Karpas-422 (cell line): ENCODE measurements at regions not wholly inside any gene's neighbourhood (a gene's known extent, or its start where the extent isn't known, plus 50 kb on each side); places are given as distances from the start of the nearest gene placed in this dataset.

Experiments used
- DNase-seq: peaks from one replicate; pipeline ENCODE4 v3.0.0-alpha.2; 2015
- H2AFZ ChIP-seq: fragments of 200-600 bp; sonication (generic); 2 replicates; pipeline ENCODE4 v1.6.1; 2014; ENCODE audit warnings: antibody characterized with exemption, low read length, mixed read lengths
- H3K27ac ChIP-seq: fragments of 200-600 bp; sonication (generic); 2 replicates; pipeline ENCODE4 v1.5.1; 2014; ENCODE audit warnings: mild to moderate bottlenecking, low read length, moderate library complexity
- H3K27me3 ChIP-seq: fragments of 200-600 bp; sonication (generic); 2 replicates; pipeline ENCODE4 v1.6.1; 2014; ENCODE audit warnings: low read length, mixed read lengths
- H3K36me3 ChIP-seq: fragments of 200-600 bp; sonication (generic); 2 replicates; pipeline ENCODE4 v1.6.1; 2014; ENCODE audit warnings: low read length, mixed read lengths; ENCODE audit not compliant: insufficient read depth
- H3K4me1 ChIP-seq: fragments of 200-600 bp; sonication (generic); 2 replicates; pipeline ENCODE4 v1.6.1; 2014; ENCODE audit warnings: mild to moderate bottlenecking, low read length, mixed read lengths
- H3K4me2 ChIP-seq: fragments of 200-600 bp; sonication (generic); 2 replicates; pipeline ENCODE4 v1.6.1; 2014; ENCODE audit warnings: low read length, low read depth, mild to moderate bottlenecking; ENCODE audit not compliant: poor library complexity, severe bottlenecking
- H3K4me3 ChIP-seq: fragments of 200-600 bp; sonication (generic); 2 replicates; pipeline ENCODE4 v1.5.1; 2014; ENCODE audit warnings: mild to moderate bottlenecking, antibody characterized with exemption, low read length, mixed read lengths
- H3K79me2 ChIP-seq: fragments of 200-600 bp; sonication (generic); 2 replicates; pipeline ENCODE4 v1.6.1; 2014; ENCODE audit warnings: mild to moderate bottlenecking, low read length, mixed read lengths
- H3K9ac ChIP-seq: fragments of 200-600 bp; sonication (generic); 2 replicates; pipeline ENCODE4 v1.6.0; 2014; ENCODE audit warnings: low read length
- H3K9me2 ChIP-seq: fragments of 200-600 bp; sonication (generic), shearing (Covaris generic); replicated peaks from 2 replicates; pipeline ENCODE4 v1.6.0; 2014; ENCODE audit warnings: mild to moderate bottlenecking, low read length, moderate library complexity; ENCODE audit not compliant: insufficient read depth
- H3K9me3 ChIP-seq: fragments of 300-700, 200-600 bp; sonication (generic); 2 replicates; pipeline ENCODE4 v1.6.1; 2014; ENCODE audit warnings: low read length, mixed read lengths
- H4K20me1 ChIP-seq: fragments of 200-600 bp; sonication (generic); 2 replicates; pipeline ENCODE4 v1.6.1; 2014; ENCODE audit warnings: mild to moderate bottlenecking, antibody characterized with exemption, low read length, low read depth; ENCODE audit not compliant: insufficient read depth

GRCh38 chr3:20747741-20748140 is 561.7 kb upstream of the SGO1 start:
- Histone ChIP-seq H3K9me2 (no peaks in the 10 kb centered on the region), H3K79me2 (no peaks in the 10 kb centered on the region), H3K27me3 (no peaks in the 10 kb centered on the region), H3K9me3 (no peaks in the 10 kb centered on the region; the same call in 1 of the 2 replicates), H3K4me2 (no peak overlapping the region), H3K36me3 (no peaks in the 10 kb centered on the region), H3K4me3 (no peak overlapping the region), H3K27ac (no peak overlapping the region), H4K20me1 (no peaks in the 10 kb centered on the region), H2AFZ (no peak overlapping the region), H3K4me1 (no peaks in the 10 kb centered on the region), H3K9ac (no peak overlapping the region)
- DNase-seq: no peak

- H3K4me3 ChIP-seq: no peak overlapping the region
Measured at GRCh38 chr3:20743553-20744321, 557.7 kb upstream of the SGO1 start.

GRCh38 chr3:20742903-20743552 is 557.0 kb upstream of the SGO1 start:
- no peak overlapping the region for H3K4me2 ChIP-seq
- no peaks in the 10 kb centered on the region for H3K36me3 ChIP-seq
- H3K79me2 ChIP-seq: no peaks in the 10 kb centered on the region
- H3K4me3 ChIP-seq: no peak overlapping the region
- H4K20me1 ChIP-seq: no peaks in the 10 kb centered on the region
- no peak overlapping the region for H2AFZ ChIP-seq
- H3K9me2 ChIP-seq: no peaks in the 10 kb centered on the region
- H3K27me3 ChIP-seq: no peaks in the 10 kb centered on the region
- H3K4me1 ChIP-seq: no peaks in the 10 kb centered on the region
- DNase-seq: no peak
- H3K27ac ChIP-seq: no peak overlapping the region
- no peak overlapping the region for H3K9ac ChIP-seq
- no peaks in the 10 kb centered on the region; the same call in 1 of the 2 replicates for H3K9me3 ChIP-seq

More at GRCh38 chr3:20743553-20744321, 557.7 kb upstream of the SGO1 start:
- Histone ChIP-seq H3K4me1 (no peaks in the 10 kb centered on the region), H3K36me3 (no peaks in the 10 kb centered on the region), H3K79me2 (no peaks in the 10 kb centered on the region), H3K9me3 (no peaks in the 10 kb centered on the region; the same call in 1 of the 2 replicates), H3K27ac (no peak overlapping the region), H3K27me3 (no peaks in the 10 kb centered on the region), H4K20me1 (no peaks in the 10 kb centered on the region), H3K9me2 (no peaks in the 10 kb centered on the region), H2AFZ (no peak overlapping the region), H3K4me2 (no peak overlapping the region), H3K9ac (no peak overlapping the region)
- DNase-seq: no peak

DNA sequence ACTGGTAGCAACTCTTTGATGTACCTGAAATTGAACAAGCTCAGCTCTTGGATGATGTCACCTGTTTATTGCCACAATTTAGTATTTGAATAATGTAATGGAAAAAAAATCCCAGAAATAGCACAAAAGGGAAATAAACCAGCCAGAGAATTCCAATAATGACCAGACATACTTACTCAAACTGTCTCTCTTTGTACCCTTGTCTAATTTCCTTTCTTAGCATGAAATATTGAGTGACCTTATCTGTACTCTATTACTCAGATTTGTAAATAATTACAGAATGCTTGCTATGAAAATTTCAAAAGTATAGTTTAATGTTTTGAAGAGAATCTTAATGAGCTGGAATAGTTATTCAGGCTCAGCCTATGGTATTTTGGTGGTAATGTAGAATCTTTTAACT is 555.4 kb upstream of the SGO1 start:
- no peak overlapping the region for H3K9ac ChIP-seq
- H3K9me2 ChIP-seq: no peaks in the 10 kb centered on the region
- DNase-seq: no peak
- no peaks in the 10 kb centered on the region for H3K27me3 ChIP-seq
- H2AFZ ChIP-seq: no peak overlapping the region
- no peaks in the 10 kb centered on the region for H3K79me2 ChIP-seq
- no peaks in the 10 kb centered on the region for H3K4me1 ChIP-seq
- H4K20me1 ChIP-seq: no peaks in the 10 kb centered on the region
- H3K36me3 ChIP-seq: no peaks in the 10 kb centered on the region
- no peak overlapping the region for H3K4me3 ChIP-seq
- no peak overlapping the region for H3K27ac ChIP-seq
- no peaks in the 10 kb centered on the region for H3K9me3 ChIP-seq
- H3K4me2 ChIP-seq: no peak overlapping the region

- Histone ChIP-seq H3K36me3 (no peaks in the 10 kb centered on the region), H3K27ac (no peak overlapping the region), H3K9ac (no peak overlapping the region), H3K27me3 (no peaks in the 10 kb centered on the region), H3K4me3 (no peak overlapping the region), H3K9me3 (no peaks in the 10 kb centered on the region), H2AFZ (no peak overlapping the region), H3K4me1 (no peaks in the 10 kb centered on the region), H3K9me2 (no peaks in the 10 kb centered on the region), H3K4me2 (no peak overlapping the region), H3K79me2 (no peaks in the 10 kb centered on the region), H4K20me1 (no peaks in the 10 kb centered on the region)
- DNase-seq: no peak
Measured at GRCh38 chr3:20739814-20740213, 553.8 kb upstream of the SGO1 start.

GRCh38 chr3:20736287-20736852 is 550.4 kb upstream of the SGO1 start:
- Histone ChIP-seq H4K20me1 (no peaks in the 10 kb centered on the region), H3K9ac (no peak overlapping the region), H3K79me2 (no peaks in the 10 kb centered on the region), H3K9me2 (no peaks in the 10 kb centered on the region), H3K9me3 (peaks cover 12% of the 10 kb centered on the region), H3K27ac (no peak overlapping the region), H3K4me3 (no peak overlapping the region), H3K36me3 (no peaks in the 10 kb centered on the region), H2AFZ (no peak overlapping the region), H3K4me2 (no peak overlapping the region), H3K4me1 (no peaks in the 10 kb centered on the region), H3K27me3 (no peaks in the 10 kb centered on the region)
- DNase-seq: no peak

DNA sequence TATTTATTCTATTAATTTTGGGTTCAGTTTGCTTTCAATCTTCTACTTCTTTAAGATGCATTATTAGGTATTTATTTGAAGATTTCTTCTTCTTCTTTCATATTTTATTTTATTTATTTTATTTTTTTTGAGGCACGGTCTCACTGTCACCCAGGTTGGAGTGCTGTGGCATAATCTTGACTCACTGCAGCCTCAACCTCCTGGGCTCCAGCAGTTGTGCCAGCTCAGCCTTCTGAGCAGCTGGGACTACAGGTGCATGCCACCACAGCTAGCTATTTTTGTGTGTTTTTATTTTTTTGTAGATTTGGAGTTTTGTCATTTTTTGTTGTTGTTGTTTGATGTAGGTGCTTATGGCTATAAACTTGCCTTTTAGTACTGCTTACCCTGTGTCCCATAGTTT is 543.2 kb upstream of the SGO1 start:
- Histone ChIP-seq H3K9me2 (no peaks in the 10 kb centered on the region), H3K4me1 (no peaks in the 10 kb centered on the region), H4K20me1 (no peaks in the 10 kb centered on the region), H3K27me3 (no peaks in the 10 kb centered on the region), H3K79me2 (no peaks in the 10 kb centered on the region), H3K36me3 (no peaks in the 10 kb centered on the region), H3K4me2 (no peak overlapping the region), H3K9ac (no peak overlapping the region), H2AFZ (no peak overlapping the region), H3K9me3 (peaks cover 12% of the 10 kb centered on the region), H3K4me3 (no peak overlapping the region), H3K27ac (no peak overlapping the region)
- no peak for DNase-seq

GRCh38 chr3:20726786-20727185 is 540.8 kb upstream of the SGO1 start:
- H3K27ac ChIP-seq: no peak overlapping the region
- no peaks in the 10 kb centered on the region for H3K9me2 ChIP-seq
- DNase-seq: no peak
- no peaks in the 10 kb centered on the region for H3K79me2 ChIP-seq
- no peaks in the 10 kb centered on the region for H3K27me3 ChIP-seq
- no peaks in the 10 kb centered on the region for H3K4me1 ChIP-seq
- no peak overlapping the region for H3K4me3 ChIP-seq
- H3K36me3 ChIP-seq: no peaks in the 10 kb centered on the region
- no peaks in the 10 kb centered on the region for H4K20me1 ChIP-seq
- no peak overlapping the region for H3K9ac ChIP-seq
- H2AFZ ChIP-seq: no peak overlapping the region
- H3K4me2 ChIP-seq: no peak overlapping the region
- peaks cover 3% of the 10 kb centered on the region for H3K9me3 ChIP-seq
